DMS 273 treated with DMSO at 0.1 percent for 48 hours (cell line): ENCODE measurements at regions not wholly inside any gene's neighbourhood (a gene's known extent, or its start where the extent isn't known, plus 50 kb on each side); places are given as distances from the start of the nearest gene placed in this dataset.
"Not testable (repeated sequence)": the region's sequence is repeated elsewhere in the genome, so short reads cannot be mapped to it uniquely, and the experiment has no call there.

Experiments
- DNase-seq: peaks from one replicate; lab custom pipeline; 2025; lab: John Stamatoyannopoulos, UW

DNA sequence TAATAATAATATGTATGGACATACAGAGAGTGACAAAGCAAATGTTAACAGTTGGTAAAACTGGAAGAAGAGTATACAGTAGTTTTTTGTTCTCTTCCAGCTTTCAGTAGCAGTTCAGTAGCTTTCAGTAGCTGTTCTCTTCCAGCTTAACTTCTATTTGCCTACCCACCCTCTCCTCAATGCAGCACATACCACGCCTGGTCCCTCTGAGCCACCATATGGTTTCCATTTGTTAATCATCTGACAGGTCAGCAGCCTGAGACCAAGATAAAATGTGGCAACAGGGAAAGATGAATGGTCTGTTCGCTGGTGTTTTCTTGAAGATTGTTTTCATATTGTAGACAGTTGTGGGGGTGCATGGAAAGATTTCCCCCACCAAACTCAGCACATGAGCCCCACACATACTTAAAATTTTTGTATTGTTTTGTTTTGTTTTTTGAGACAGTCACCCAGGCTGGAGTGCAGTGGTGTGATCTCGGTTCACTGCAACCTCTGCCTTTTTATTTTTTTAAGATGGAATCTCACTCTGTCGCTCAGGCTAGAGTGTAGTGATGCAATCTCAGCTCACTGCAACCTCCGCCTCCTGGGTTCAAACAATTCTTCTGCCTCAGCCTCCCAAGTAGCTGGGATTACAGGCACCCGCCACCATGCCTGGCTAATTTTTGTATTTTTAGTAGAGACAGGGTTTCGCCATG, 56.8 kb downstream of the ATP6V0E2 start:
- peak; percentile 19 for DNase-seq

DNA sequence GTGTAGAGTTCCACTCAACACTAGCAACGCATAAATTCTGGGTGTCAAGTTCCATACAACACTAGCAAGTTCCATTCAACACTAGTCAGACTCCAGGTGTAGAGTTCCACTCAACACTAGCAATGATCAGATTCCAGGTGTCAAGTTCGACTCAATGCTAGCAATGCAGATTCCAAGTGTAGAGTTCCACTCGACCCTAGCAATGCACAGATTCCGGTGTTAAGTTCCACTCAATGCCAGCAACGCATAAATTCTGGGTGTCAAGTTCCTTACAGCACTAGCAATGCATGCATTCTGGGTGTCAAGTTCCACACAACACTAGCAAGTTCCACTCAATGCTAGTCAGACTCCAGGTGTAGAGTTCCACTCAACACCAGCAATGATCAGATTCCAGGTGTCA, 60.0 kb downstream of the ATP6V0E2 start:
- not testable (repeated sequence) for DNase-seq

DNA sequence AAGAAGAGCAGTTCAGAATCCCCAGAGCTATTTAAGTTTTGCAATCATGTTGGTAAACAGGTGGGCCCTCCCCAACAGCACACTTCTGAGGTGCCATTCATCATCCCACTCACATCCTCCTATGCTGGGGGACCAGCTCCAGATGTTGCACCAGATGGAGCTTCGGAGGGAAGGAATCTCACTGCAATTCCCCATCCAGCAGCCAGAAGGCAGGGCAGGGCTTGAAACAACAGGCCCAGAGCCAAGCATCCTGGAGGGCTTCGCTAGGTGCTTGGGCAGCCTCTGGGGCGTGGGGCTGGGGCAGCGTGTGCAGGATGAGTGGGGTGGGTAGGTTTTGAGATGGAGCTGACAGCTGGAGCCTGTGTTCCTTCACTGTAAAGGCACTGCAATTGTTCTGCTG, 73.6 kb downstream of the ATP6V0E2 start:
- not testable (repeated sequence) for DNase-seq

GRCh38 chr7:149948444-149948843, 74.7 kb downstream of the ATP6V0E2 start:
- DNase-seq: not testable (repeated sequence)

GRCh38 chr7:149949863-149950577, 76.3 kb downstream of the ATP6V0E2 start:
- DNase-seq: not testable (repeated sequence)

- not testable (repeated sequence) for DNase-seq
Observed at GRCh38 chr7:149950578-149950924, 76.8 kb downstream of the ATP6V0E2 start.

DNA sequence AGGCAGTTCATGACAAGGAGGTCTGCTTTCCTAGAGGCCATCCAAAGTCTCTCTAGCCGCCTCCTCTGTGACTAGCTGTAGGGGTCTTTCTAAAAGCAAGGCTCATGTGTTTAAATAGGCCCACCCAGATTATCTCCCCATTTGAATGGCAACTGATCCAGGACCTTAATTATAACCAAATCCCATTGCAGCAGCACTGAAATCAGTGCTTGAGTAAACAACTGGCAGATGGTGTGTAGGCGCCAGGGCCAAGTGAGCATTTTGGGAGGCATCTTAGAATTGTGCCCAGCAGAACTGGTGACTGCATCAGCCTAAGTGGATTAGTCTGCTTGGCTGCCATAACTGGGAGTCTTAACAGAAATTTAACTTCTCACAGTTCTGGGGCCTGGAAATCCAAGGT, 77.8 kb downstream of the ATP6V0E2 start:
- peak; percentile 65 for DNase-seq

DNA sequence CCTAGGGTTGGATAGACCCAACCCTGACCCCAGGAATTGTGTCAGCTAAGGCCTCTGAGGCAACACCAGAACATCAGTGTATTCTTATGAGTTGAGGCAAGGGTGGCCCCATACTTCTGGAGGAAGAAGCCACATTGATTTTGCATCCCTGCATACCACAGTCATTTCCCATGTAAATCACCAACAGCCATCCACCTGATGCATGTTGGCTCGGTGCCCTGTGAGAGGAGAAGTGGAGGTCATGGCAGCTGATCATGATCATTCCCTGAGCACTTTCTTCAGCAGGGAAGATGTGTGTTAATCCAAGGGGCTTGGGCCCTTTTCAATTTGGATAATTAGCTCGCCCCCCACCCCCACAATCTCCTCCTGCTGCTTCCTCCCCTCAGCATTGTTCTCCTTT, 85.1 kb downstream of the ATP6V0E2 start:
- DNase-seq: peak; percentile 17

DNA sequence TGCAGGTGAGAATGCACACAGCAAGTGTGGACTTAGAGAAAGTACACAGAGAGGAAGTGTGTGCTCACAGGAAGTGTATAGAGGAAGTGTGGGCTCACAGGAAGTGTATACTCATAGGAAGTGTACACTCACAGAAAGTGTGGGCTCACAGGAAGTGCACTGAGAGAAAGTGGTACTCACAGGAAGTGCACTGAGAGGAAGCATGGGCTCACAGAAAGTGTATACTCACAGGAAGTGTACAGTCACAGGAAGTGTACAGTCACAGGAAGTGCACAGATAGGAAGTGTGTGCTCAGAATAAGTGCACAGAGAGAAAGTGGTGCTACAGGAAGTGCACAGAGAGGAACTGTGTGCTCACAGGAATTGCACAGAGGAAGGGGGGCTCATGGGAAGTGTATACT, 87.1 kb downstream of the ATP6V0E2 start:
- not testable (repeated sequence) for DNase-seq

- not testable (repeated sequence) for DNase-seq
Observed at GRCh38 chr7:149961878-149962277, 88.1 kb downstream of the ATP6V0E2 start.

DNA sequence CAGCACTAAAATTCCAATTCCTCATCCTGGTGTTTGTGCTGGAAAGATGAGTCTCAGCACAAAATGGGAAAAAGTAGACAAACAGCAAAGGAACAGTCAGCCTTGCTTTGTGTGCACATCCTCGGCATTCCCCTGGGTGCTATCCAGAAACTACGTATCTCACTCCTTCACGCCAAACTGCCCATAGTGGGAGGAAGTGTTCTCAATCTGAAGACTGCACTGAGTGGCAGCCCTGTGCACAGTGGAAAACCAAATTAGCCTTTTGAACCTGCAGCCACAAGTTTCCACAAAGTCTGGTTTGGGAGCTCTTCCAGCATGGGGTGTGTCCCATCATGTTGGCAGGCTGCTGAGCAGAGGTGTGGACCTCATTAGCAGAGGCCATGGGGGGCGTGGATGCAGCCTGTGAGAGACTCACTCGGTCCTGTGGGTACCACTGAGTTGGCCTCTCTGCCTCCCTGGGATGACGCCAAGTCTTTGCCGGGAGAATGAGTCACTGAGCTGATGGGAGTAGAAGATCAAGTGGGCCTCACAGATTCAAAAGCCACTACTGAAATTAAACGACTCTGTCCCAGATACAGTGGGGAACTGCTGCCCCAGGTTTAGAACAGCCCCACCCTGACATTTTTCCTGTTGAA, 89.0 kb downstream of the ATP6V0E2 start:
- not testable (repeated sequence) for DNase-seq

- not testable (repeated sequence) for DNase-seq
Observed at GRCh38 chr7:149963985-149964384, 90.2 kb downstream of the ATP6V0E2 start.

DNA sequence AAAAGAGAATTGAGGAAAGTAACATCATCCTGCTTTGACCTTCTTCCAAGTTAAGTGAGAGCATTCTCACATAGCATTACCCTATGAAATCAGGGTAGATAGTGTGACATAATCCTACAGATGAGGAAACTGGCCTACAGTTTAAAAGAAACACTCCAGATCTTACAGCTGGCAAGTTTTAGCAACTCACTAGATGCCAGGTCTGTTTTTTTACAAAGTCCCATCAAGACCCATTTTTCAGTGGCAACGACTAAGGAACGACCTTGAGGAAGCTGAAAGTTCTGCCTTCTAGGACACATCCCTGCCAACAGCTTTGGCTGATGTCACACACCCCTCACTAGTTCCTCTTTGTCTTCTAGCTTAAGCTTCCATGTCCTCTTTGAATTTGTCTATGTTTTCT, 92.7 kb downstream of the ATP6V0E2 start:
- not testable (repeated sequence) for DNase-seq

DNA sequence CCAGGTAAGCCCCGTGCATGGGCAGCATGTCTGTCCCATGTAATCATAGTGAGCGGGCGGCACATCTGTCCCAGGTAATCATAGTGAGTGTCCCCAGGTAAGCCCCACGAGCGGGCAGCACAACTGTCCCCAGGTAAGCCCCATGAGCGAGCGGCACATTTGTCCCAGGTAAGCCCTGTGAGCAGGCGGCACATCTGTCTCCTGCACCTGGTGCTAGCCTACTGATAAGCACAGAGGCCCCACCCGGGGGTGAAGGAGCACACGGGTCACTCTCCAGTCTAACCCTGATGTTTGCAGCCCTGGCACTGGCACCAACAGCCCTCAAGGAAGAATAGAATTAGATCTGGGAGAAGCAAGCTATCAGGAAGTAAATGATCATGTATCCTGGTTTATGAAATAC, 99.2 kb downstream of the ATP6V0E2 start:
- not testable (repeated sequence) for DNase-seq

- DNase-seq: not testable (repeated sequence)
Observed at GRCh38 chr7:149973681-149974080, 99.9 kb downstream of the ATP6V0E2 start.

- not testable (repeated sequence) for DNase-seq
Observed at GRCh38 chr7:149975608-149976007, 101.8 kb downstream of the ATP6V0E2 start.

- DNase-seq: not testable (repeated sequence)
Observed at GRCh38 chr7:149978537-149978936, 104.8 kb downstream of the ATP6V0E2 start.

- not testable (repeated sequence) for DNase-seq
Observed at GRCh38 chr7:149978944-149979343, 105.2 kb downstream of the ATP6V0E2 start.

DNA sequence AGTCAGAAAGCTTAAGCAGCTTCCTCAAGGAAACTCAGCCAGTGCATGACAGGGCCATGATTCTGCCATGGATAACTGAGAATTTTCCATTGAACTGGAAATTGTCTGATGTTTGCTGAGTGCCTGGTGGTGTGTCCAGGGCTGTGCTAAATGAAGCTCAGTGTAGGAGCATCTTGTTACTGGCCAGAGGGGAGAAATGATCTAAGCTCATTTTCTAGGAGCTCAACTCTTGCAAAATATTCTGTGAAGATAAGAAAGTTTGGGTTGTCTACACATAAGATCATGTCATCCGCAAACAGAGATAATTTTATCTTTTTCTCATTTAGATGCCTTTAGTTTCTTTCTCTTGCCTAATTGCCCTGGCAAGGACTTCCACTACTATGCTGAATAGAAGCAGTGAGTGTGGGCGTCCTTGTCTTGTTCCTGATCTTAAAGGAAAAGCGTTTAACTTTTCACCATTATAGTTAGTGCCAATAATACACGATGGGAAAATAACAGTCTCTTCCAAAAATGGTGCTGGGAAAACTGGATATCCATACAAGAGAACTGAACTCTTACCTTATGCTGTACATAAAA, 108.9 kb downstream of the ATP6V0E2 start:
- DNase-seq: not testable (repeated sequence)

- DNase-seq: not testable (repeated sequence)
Observed at GRCh38 chr7:149986866-149987265, 113.1 kb downstream of the ATP6V0E2 start.

GRCh38 chr7:149991652-149992302, 118.0 kb downstream of the ATP6V0E2 start:
- not testable (repeated sequence) for DNase-seq

DNA sequence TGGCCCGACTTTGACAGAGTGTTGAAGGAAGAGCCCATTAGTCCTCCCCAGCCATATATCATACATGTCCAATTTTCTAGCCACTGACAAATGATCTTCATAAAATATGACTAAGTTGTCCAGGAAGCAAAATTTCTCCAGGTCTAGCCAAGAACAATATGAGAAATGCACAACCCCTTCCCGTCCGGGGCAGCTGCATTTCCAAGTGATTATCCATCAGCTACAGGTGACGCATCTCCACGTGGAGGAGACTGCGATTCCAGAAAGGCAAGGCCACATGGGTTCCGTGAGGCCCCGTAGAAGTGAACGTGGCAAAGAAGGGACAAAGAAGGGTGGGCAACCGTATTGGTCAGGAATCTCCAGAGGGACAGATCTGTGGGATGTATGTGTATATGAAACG, 118.6 kb downstream of the ATP6V0E2 start:
- DNase-seq: not testable (repeated sequence)
